Neuronal stem cell (in vitro differentiated cells): ENCODE measurements at regions not wholly inside any gene's neighbourhood (a gene's known extent, or its start where the extent isn't known, plus 50 kb on each side); places are given as distances from the start of the nearest gene placed in this dataset.

Source experiments
- DNase-seq: peaks from one replicate; pipeline ENCODE4 v3.0.0-alpha.2; 2013; ENCODE audit warnings: low spot score
- H2AFZ ChIP-seq: one replicate; pipeline ENCODE4 v1.6.1; 2013; ENCODE audit warnings: mild to moderate bottlenecking, low read length, inconsistent platforms
- H2AK5ac ChIP-seq: 2 replicates; pipeline ENCODE4 v1.6.1; 2013; ENCODE audit warnings: low read depth, mild to moderate bottlenecking, inconsistent platforms, low read length, moderate library complexity, mixed read lengths
- H2BK120ac ChIP-seq: 2 replicates; pipeline ENCODE4 v1.6.1; 2013; ENCODE audit warnings: low read depth, mild to moderate bottlenecking, inconsistent platforms, low read length, moderate library complexity, mixed read lengths
- H2BK12ac ChIP-seq: one replicate; pipeline ENCODE4 v1.6.1; 2013; ENCODE audit warnings: low read length, inconsistent platforms
- H2BK15ac ChIP-seq: 2 replicates; pipeline ENCODE4 v1.6.1; 2013; ENCODE audit warnings: mild to moderate bottlenecking, low read length, inconsistent platforms, mixed read lengths
- H2BK5ac ChIP-seq: one replicate; pipeline ENCODE4 v1.6.1; 2013; ENCODE audit warnings: inconsistent platforms, mild to moderate bottlenecking, low read length, moderate library complexity
- H3K14ac ChIP-seq: one replicate; pipeline ENCODE4 v1.6.1; 2013; ENCODE audit warnings: low read length, inconsistent platforms
- H3K18ac ChIP-seq: 2 replicates; pipeline ENCODE4 v1.6.1; 2013; ENCODE audit warnings: low read length, inconsistent platforms
- H3K23ac ChIP-seq: 2 replicates; pipeline ENCODE4 v1.6.1; 2013; ENCODE audit warnings: low read depth, mild to moderate bottlenecking, mixed read lengths, low read length, inconsistent platforms; ENCODE audit not compliant: poor library complexity
- H3K27ac ChIP-seq: replicated peaks from 3 replicates; pipeline ENCODE4 v1.5.1; 2013; ENCODE audit warnings: low read length, inconsistent platforms
- H3K27me3 ChIP-seq, 3 experiments: 2 replicates each; pipeline ENCODE4 v1.6.1; 2013; ENCODE audit warnings: low read length in 3 of 3, mild to moderate bottlenecking in 2 of 3, inconsistent platforms in 1 of 3, low read depth in 1 of 3, mixed read lengths in 1 of 3, moderate library complexity in 1 of 3; ENCODE audit not compliant: control insufficient read depth in 3 of 3, insufficient read depth in 3 of 3
- H3K36me3 ChIP-seq, 2 donors: replicated peaks in 1 of 2; 2 replicates each; pipeline ENCODE4 v1.6.1; 2013; ENCODE audit warnings: low read length in 2 of 2; ENCODE audit not compliant: control insufficient read depth in 2 of 2, insufficient read depth in 2 of 2
- H3K4ac ChIP-seq: 2 replicates; pipeline ENCODE4 v1.6.1; 2013; ENCODE audit warnings: inconsistent platforms, mild to moderate bottlenecking, low read length, moderate library complexity
- H3K4me1 ChIP-seq, 2 donors: 1 replicate in 1 of 2; 2 replicates in 1 of 2; pipeline ENCODE4 v1.6.1; 2013; ENCODE audit warnings: low read length in 2 of 2, low read depth in 1 of 2; ENCODE audit not compliant: control insufficient read depth in 2 of 2, insufficient read depth in 1 of 2
- H3K4me2 ChIP-seq: one replicate; pipeline ENCODE4 v1.6.1; 2013; ENCODE audit warnings: mild to moderate bottlenecking, low read length, inconsistent platforms; ENCODE audit not compliant: insufficient read depth, poor library complexity, severe bottlenecking
- H3K4me3 ChIP-seq, 2 donors: 2 replicates each; pipeline ENCODE4 v1.5.1; 2013; ENCODE audit warnings: low read length in 2 of 2, mild to moderate bottlenecking in 2 of 2, inconsistent platforms in 1 of 2, moderate library complexity in 1 of 2
- H3K79me1 ChIP-seq: one replicate; pipeline ENCODE4 v1.6.1; 2013; ENCODE audit warnings: low read depth, mild to moderate bottlenecking, inconsistent platforms, low read length, moderate library complexity
- H3K9ac ChIP-seq: one replicate; pipeline ENCODE4 v1.6.1; 2013; ENCODE audit warnings: mild to moderate bottlenecking, low read depth, low read length, inconsistent platforms; ENCODE audit not compliant: poor library complexity
- H3K9me3 ChIP-seq, 2 donors: replicated peaks in 1 of 2; 2 replicates each; pipeline versions ENCODE3 to v1.6.1; 2013; ENCODE audit warnings: low read length in 2 of 2, mild to moderate bottlenecking in 2 of 2, inconsistent platforms in 1 of 2, low read depth in 1 of 2, mixed read lengths in 1 of 2, moderate library complexity in 1 of 2; ENCODE audit not compliant: control insufficient read depth in 2 of 2, insufficient read depth in 1 of 2
- H4K8ac ChIP-seq: one replicate; pipeline ENCODE4 v1.6.1; 2013; ENCODE audit warnings: low read depth, mild to moderate bottlenecking, inconsistent platforms, low read length, moderate library complexity
- H4K91ac ChIP-seq: one replicate; pipeline ENCODE4 v1.6.1; 2013; ENCODE audit warnings: low read length, low read depth, mild to moderate bottlenecking, inconsistent platforms; ENCODE audit not compliant: poor library complexity
- WGBS, 2 donors: extraction: QIAGEN DNeasy Blood & Tissue Kit; methylation state at CpG; one replicate each; pipeline ENCODE4 v1.1.7; 2013; ENCODE audit warnings: missing lambda C conversion rate in 2 of 2, mixed read lengths in 1 of 2; ENCODE audit not compliant: insufficient read length in 2 of 2, insufficient replicate concordance in 1 of 2; ENCODE audit errors: extremely low coverage in 2 of 2; 5-methylcytosine and 5-hydroxymethylcytosine counted together

DNA sequence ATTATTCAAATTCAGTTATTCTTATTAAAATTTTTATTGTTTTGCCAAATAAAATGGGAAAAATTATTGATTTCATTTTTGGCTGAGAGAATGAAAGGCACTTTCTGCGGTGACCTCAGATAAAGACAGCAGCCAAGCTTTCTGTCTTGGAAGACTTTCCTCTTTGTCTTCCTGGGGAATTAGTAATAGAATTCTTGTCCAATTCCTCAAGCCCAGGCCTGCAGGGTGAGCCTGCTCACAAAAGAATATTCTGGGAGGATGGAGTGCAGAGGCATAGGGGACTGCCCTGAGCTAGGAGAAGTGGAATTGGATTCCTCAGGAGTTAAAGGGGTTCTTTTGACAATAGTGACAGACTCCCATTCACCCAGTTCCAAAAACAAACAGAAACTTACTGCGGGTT lies 614.5 kb upstream of the ADGRL2 start:
- H3K14ac ChIP-seq: no peak overlapping the region
- no peaks in the 10 kb centered on the region for H3K9me3 ChIP-seq
- H2BK15ac ChIP-seq: no peak overlapping the region
- H3K79me1 ChIP-seq: no peaks in the 10 kb centered on the region
- no peak overlapping the region for H4K91ac ChIP-seq
- H3K36me3 ChIP-seq: no peaks in the 10 kb centered on the region
- no peak overlapping the region for H2BK5ac ChIP-seq
- H3K4me3 ChIP-seq: no peak overlapping the region
- H3K27me3 ChIP-seq: no peaks in the 10 kb centered on the region
- H4K8ac ChIP-seq: no peak overlapping the region
- H3K4me1 ChIP-seq: no peaks in the 10 kb centered on the region
- WGBS, 2 donors: no CpG with 5 or more reads among the region's 2 CpGs
- DNase-seq: no peak
- H3K27ac ChIP-seq: no peak overlapping the region
- H2AK5ac ChIP-seq: no peak overlapping the region
- H3K9ac ChIP-seq: no peak overlapping the region
- H3K23ac ChIP-seq: no peak overlapping the region
- H3K18ac ChIP-seq: no peak overlapping the region
- H2AFZ ChIP-seq: peak overlapping the region; percentile 8
- H3K4ac ChIP-seq: no peak overlapping the region
- H2BK120ac ChIP-seq: no peak overlapping the region
- no peak overlapping the region for H2BK12ac ChIP-seq
- no peak overlapping the region for H3K4me2 ChIP-seq

DNA sequence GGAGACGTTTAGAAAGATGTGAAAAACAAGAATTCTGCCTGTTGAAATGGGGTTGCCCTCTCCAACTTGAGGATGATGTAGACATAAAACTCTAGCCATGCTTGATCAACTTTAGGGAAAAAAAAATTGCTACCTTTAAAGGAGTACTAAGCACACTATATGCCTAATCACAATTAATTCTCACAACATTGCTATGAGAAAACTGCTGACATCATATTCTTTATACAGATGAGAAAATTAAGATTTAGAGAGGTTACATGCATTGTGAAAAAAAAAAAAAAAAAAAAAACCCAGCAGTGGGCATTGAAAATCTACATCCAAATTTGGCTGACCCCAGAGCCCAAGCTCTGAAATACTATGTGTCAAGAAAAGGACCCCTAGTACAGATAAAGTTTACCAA lies 617.2 kb upstream of the ADGRL2 start:
- Histone ChIP-seq H3K18ac (no peak overlapping the region), H4K91ac (no peak overlapping the region), H3K27me3 (no peaks in the 10 kb centered on the region), H3K23ac (no peak overlapping the region), H3K4me2 (no peak overlapping the region), H3K14ac (no peak overlapping the region), H3K9me3 (no peaks in the 10 kb centered on the region), H2BK12ac (no peak overlapping the region), H3K4me3 (no peak overlapping the region), H3K36me3 (no peaks in the 10 kb centered on the region), H3K79me1 (no peaks in the 10 kb centered on the region), H3K27ac (no peak overlapping the region), H3K4me1 (no peaks in the 10 kb centered on the region), H2BK5ac (no peak overlapping the region), H2AFZ (no peak overlapping the region), H2BK15ac (no peak overlapping the region), H3K4ac (no peak overlapping the region), H4K8ac (no peak overlapping the region), H2BK120ac (no peak overlapping the region), H3K9ac (no peak overlapping the region), H2AK5ac (no peak overlapping the region)
- WGBS, 2 donors: no CpG with 5 or more reads among the region's 1 CpG
- DNase-seq: no peak

DNA sequence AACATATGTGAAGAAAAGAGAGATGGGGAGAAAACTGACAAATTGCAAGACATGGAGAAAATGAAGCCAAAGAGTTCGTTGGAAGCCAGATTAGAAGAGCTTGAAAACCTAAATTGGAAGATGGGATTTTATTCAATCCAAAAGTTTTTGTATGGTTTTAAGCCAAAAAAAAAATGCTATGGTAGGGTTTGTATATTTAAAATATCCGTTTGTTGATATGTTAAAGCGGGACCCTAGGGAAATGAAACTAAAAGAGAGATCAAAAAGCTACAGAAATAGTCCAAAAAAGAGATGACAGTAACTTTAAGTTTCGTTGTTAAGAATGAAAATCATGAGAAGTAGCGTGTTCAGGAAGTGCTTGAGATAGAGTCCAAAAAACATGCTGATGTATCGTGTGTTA lies 617.7 kb upstream of the ADGRL2 start:
- Histone ChIP-seq H3K18ac (no peak overlapping the region), H4K91ac (no peak overlapping the region), H4K8ac (no peak overlapping the region), H2BK5ac (no peak overlapping the region), H3K14ac (no peak overlapping the region), H2AFZ (no peak overlapping the region), H3K27me3 (no peaks in the 10 kb centered on the region), H3K4me3 (no peak overlapping the region), H3K36me3 (no peaks in the 10 kb centered on the region), H3K4me2 (no peak overlapping the region), H3K27ac (no peak overlapping the region), H3K9me3 (no peaks in the 10 kb centered on the region), H2BK12ac (no peak overlapping the region), H2BK15ac (no peak overlapping the region), H2BK120ac (no peak overlapping the region), H3K23ac (no peak overlapping the region), H2AK5ac (no peak overlapping the region), H3K4me1 (no peaks in the 10 kb centered on the region), H3K4ac (no peak overlapping the region), H3K9ac (no peak overlapping the region), H3K79me1 (no peaks in the 10 kb centered on the region)
- no CpG with 5 or more reads among the region's 6 CpGs for WGBS, 2 donors
- DNase-seq: no peak

DNA sequence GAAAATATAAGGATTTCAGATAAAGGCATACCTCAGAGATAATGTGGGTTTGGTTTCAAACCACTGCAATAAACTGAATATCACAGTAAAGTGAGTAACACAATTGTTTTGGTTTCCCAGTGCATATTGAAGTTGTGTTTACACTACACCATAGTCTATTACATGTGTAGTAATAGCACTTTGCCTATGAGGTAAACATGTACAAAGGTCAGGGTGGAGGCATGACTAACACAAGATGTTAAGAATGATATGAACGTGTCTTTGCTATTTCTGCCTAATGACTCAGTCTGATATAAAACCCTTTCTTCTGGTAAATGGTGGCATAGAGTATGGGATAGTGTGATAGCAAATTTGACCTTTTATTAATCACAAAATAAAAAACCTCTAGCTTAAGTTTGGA lies 621.5 kb upstream of the ADGRL2 start:
- DNase-seq: no peak
- Histone ChIP-seq H4K91ac (no peak overlapping the region), H3K9me3 (peaks cover 0 to 3% of the 10 kb centered on the region in 2 donors), H3K27ac (no peak overlapping the region), H3K14ac (no peak overlapping the region), H2BK5ac (no peak overlapping the region), H3K18ac (no peak overlapping the region), H3K4me2 (no peak overlapping the region), H2BK120ac (no peak overlapping the region), H3K79me1 (no peaks in the 10 kb centered on the region), H3K23ac (no peak overlapping the region), H3K4ac (no peak overlapping the region), H2AK5ac (no peak overlapping the region), H2BK12ac (no peak overlapping the region), H3K36me3 (no peaks in the 10 kb centered on the region), H2AFZ (no peak overlapping the region), H3K27me3 (no peaks in the 10 kb centered on the region), H3K4me1 (no peaks in the 10 kb centered on the region), H4K8ac (no peak overlapping the region), H3K9ac (no peak overlapping the region), H2BK15ac (no peak overlapping the region), H3K4me3 (no peak overlapping the region)
- WGBS, 2 donors: no CpG with 5 or more reads among the region's 1 CpG
